ENCODE measurements at regions not wholly inside any gene's neighbourhood (a gene's known extent, or its start where the extent isn't known, plus 50 kb on each side); places are given as distances from the start of the nearest gene placed in this dataset.

DNA sequence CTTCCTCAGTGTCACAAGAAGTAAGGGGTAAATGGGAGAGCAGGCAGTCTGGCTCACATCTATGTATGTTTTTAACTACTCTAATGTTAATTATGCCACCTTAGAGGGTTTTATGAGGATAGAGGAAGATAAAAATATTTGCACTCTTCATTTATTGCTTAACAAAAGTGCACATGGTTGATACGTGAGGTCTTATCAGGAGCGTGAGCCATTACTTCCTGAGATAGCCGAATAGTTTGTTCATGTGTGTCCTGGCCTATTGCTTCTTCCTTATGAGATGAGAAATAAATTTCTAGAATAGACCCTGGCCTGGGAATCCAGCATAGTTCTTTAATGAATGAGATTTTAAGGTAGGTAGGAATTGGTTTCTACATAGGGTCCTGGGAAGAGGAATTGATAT, 471.1 kb upstream of the B3GALT2 start:
- TF ChIP-seq, protein P1, sequence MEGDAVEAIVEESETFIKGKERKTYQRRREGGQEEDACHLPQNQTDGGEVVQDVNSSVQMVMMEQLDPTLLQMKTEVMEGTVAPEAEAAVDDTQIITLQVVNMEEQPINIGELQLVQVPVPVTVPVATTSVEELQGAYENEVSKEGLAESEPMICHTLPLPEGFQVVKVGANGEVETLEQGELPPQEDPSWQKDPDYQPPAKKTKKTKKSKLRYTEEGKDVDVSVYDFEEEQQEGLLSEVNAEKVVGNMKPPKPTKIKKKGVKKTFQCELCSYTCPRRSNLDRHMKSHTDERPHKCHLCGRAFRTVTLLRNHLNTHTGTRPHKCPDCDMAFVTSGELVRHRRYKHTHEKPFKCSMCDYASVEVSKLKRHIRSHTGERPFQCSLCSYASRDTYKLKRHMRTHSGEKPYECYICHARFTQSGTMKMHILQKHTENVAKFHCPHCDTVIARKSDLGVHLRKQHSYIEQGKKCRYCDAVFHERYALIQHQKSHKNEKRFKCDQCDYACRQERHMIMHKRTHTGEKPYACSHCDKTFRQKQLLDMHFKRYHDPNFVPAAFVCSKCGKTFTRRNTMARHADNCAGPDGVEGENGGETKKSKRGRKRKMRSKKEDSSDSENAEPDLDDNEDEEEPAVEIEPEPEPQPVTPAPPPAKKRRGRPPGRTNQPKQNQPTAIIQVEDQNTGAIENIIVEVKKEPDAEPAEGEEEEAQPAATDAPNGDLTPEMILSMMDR (IDR thresholded peaks at IDR 0.05 in 2 of 3, conservative IDR thresholded peaks at IDR 0.05 in 1 of 3; ENCODE audit: control insufficient read depth in 2 of 3, extremely low read depth in 1 of 3, insufficient read depth in 1 of 3, low read depth in 3 of 3, low read length in 3 of 3), result no peak
- TF ChIP-seq TAF1 (IDR thresholded peaks at IDR 0.05; ENCODE audit: borderline replicate concordance, low read depth, low read length), result no peak
- TF ChIP-seq CREB1 (IDR thresholded peaks at IDR 0.05; ENCODE audit: low read depth), result no peak
- no peak for TF ChIP-seq POU2F2 (IDR thresholded peaks at IDR 0.05; ENCODE audit: borderline replicate concordance, low read depth, low read length)
- TF ChIP-seq EP300 (IDR thresholded peaks at IDR 0.05; ENCODE audit: borderline replicate concordance in 1 of 2, control insufficient read depth in 1 of 2, low read depth in 2 of 2, low read length in 2 of 2), result no peak
- no peak for TF ChIP-seq POLR2A (IDR thresholded peaks at IDR 0.05; ENCODE audit: low read depth, low read length)
- no peak for TF ChIP-seq FOXM1 (IDR thresholded peaks at IDR 0.05; ENCODE audit: low read depth, low read length)
- TF ChIP-seq, protein P2, sequence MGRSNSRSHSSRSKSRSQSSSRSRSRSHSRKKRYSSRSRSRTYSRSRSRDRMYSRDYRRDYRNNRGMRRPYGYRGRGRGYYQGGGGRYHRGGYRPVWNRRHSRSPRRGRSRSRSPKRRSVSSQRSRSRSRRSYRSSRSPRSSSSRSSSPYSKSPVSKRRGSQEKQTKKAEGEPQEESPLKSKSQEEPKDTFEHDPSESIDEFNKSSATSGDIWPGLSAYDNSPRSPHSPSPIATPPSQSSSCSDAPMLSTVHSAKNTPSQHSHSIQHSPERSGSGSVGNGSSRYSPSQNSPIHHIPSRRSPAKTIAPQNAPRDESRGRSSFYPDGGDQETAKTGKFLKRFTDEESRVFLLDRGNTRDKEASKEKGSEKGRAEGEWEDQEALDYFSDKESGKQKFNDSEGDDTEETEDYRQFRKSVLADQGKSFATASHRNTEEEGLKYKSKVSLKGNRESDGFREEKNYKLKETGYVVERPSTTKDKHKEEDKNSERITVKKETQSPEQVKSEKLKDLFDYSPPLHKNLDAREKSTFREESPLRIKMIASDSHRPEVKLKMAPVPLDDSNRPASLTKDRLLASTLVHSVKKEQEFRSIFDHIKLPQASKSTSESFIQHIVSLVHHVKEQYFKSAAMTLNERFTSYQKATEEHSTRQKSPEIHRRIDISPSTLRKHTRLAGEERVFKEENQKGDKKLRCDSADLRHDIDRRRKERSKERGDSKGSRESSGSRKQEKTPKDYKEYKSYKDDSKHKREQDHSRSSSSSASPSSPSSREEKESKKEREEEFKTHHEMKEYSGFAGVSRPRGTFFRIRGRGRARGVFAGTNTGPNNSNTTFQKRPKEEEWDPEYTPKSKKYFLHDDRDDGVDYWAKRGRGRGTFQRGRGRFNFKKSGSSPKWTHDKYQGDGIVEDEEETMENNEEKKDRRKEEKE (IDR thresholded peaks at IDR 0.05), result no peak
